Activated T-cell treated with anti-CD3 and anti-CD28 coated beads, Interleukin-2, amount 50 U/mL, for 72 hours (primary cell): ENCODE measurements at regions not wholly inside any gene's neighbourhood (a gene's known extent, or its start where the extent isn't known, plus 50 kb on each side); places are given as distances from the start of the nearest gene placed in this dataset.
A peak's percentile ranks its signal among the peaks of the same experiment; 100 is the strongest.

Experiments
- ATAC-seq, 2 donors: fragments of 150-1000 bp; cut with Tn5 transposase; replicated peaks in 1 of 2; 2 replicates each; pipeline ENCODE4 v1.10.0; 2021; ENCODE audit warnings: moderate library complexity in 2 of 2, mild to moderate bottlenecking in 1 of 2
- DNase-seq, 2 donors: peaks; one replicate each; pipeline ENCODE4 v3.0.0; 2021 to 2022; ENCODE audit warnings: mixed read lengths in 1 of 2
- H3K27ac Mint-ChIP-seq: one replicate; pipeline ENCODE4 v1.8.0; 2022; ENCODE audit warnings: mild to moderate bottlenecking, moderate library complexity, mixed read lengths
- H3K27me3 Mint-ChIP-seq: one replicate; pipeline ENCODE4 v1.8.0; 2022; ENCODE audit warnings: low read depth, mixed read lengths
- H3K36me3 Mint-ChIP-seq, 2 donors: one replicate each; pipeline ENCODE4 v1.8.0; 2022; ENCODE audit warnings: mixed read lengths in 2 of 2, mild to moderate bottlenecking in 1 of 2; ENCODE audit not compliant: insufficient read depth in 2 of 2
- H3K4me1 Mint-ChIP-seq: one replicate; pipeline ENCODE4 v1.8.0; 2022; ENCODE audit warnings: low read depth, mixed read lengths
- H3K4me3 Mint-ChIP-seq, 2 donors: one replicate each; pipeline ENCODE4 v1.8.0; 2022; ENCODE audit warnings: mild to moderate bottlenecking in 2 of 2, mixed read lengths in 2 of 2, moderate library complexity in 2 of 2
- H3K9me3 Mint-ChIP-seq, 2 donors: one replicate each; pipeline ENCODE4 v1.8.0; 2022; ENCODE audit warnings: mixed read lengths in 2 of 2

- H3K36me3 Mint-ChIP-seq, result no peaks in the 10 kb centered on the region
Observed at GRCh38 chr2:42933824-42934254, 141.5 kb upstream of the HAAO start.

DNA sequence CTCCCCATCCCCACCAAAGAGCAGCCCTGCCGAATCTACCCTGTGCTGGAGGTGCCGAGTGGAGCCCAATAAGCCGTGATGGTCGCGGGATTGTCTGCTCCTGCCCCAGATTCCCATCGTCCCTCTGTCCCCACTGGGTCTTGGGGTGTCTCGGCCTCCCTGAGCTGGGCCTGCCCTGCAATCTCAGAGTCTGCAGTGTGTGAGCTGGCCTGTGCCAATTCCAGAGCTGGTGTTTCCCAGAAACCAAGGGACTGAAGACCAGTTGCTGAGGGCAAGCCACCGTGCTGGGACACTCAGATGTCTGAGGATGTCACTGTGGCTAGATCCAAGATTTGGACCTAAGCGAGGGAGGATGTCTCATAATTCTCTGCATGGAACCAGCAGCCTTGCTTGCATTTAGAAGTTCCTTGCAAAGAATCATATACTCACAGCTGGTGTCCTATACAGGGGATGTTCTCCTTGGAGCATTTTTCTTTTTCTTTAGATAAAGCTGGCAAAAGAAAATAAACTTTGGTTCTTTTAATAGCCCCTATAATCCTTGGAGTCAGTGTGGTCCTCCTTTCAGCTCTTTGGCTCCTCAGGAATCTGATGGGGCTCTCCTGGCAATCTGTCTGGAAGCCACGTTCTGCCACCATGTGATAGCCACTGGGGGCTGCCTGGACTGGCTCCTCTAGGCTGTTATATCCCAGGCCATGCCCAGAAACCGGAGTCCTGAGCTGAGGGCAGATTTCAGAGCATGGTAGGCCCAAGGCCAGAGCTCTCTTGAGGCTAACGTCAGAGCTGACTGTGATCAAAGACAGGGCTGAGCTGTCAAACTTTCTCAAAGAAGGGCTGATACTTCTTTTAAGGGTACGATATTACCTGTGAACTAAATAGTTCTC is 140.1 kb upstream of the HAAO start:
- H3K27ac Mint-ChIP-seq, result no peak overlapping the region

More at GRCh38 chr2:42933824-42934254, 141.5 kb upstream of the HAAO start:
- ATAC-seq, result no peak
- no peaks in the 10 kb centered on the region for H3K27me3 Mint-ChIP-seq
- no peak for DNase-seq
- no peak overlapping the region for H3K27ac Mint-ChIP-seq
- H3K4me3 Mint-ChIP-seq, result no peak overlapping the region
- H3K9me3 Mint-ChIP-seq, result no peaks in the 10 kb centered on the region
- peaks cover 11% of the 10 kb centered on the region for H3K4me1 Mint-ChIP-seq

DNA sequence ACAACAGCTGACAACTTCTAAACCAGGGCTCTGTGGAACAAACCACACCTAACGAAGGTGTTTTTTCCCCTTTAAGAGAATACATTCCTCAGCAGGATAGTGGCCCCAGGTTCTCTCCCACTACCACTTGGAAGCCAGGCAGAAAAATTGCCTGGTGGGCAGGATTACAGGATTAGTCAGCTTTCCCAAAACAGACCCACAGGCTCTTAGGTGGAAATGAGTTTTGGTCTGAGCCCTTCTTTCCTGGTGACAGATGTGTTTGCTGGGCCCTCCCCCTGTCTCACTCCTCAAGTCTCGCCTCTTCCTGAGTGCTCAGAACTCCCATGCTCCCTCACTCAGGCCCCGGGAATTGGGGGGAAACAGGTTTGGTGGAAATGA is 139.4 kb upstream of the HAAO start:
- ATAC-seq (no peak), DNase-seq (no peak)
- no peak overlapping the region for H3K27ac Mint-ChIP-seq
- H3K27me3 Mint-ChIP-seq, result no peaks in the 10 kb centered on the region
- H3K4me3 Mint-ChIP-seq, result no peak overlapping the region
- H3K9me3 Mint-ChIP-seq, result no peaks in the 10 kb centered on the region
- H3K36me3 Mint-ChIP-seq, result no peaks in the 10 kb centered on the region
- peaks cover 11% of the 10 kb centered on the region for H3K4me1 Mint-ChIP-seq

More for the DNA sequence above, 140.1 kb upstream of the HAAO start:
- H3K27me3 Mint-ChIP-seq, result no peaks in the 10 kb centered on the region
- ATAC-seq (no peak), DNase-seq (no peak)
- peaks cover 11% of the 10 kb centered on the region for H3K4me1 Mint-ChIP-seq
- H3K9me3 Mint-ChIP-seq, result no peaks in the 10 kb centered on the region
- H3K36me3 Mint-ChIP-seq, result no peaks in the 10 kb centered on the region
- no peak overlapping the region for H3K4me3 Mint-ChIP-seq

DNA sequence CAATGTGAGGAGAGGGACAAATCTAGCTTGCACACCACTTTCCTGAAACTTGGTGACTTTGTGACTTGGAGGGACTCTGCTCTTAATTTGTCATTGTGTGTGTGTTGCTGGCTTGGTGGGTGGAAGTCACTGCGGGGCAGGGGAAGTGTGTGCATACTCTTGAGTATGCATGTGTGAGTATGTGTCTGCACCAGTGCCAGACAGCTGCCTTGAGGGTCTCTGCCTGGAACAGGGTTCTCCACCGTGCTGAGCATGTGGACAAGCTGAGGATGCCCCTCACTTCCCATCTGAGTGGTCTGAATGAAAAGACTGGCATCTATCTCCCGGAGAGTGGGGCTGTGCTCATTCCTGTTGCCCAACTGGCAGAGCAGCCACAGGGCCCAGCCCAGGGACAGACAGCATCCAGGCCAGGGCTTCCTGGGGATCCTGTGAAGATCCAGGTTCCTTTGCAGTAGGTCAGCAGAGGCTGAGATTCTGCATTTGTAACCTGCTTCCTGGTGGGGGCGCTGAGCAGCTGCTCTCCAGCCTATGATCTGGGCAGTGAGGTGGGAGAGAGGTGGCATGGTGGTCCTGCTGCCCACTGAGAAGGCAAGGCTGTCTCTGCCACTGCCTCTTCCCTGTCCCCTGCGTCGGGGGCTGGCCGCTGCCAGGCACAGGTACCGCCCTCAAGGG is 138.9 kb upstream of the HAAO start:
- H3K27me3 Mint-ChIP-seq, result no peaks in the 10 kb centered on the region
- DNase-seq (no peak), ATAC-seq (no peak)
- peaks cover 11% of the 10 kb centered on the region for H3K4me1 Mint-ChIP-seq
- no peaks in the 10 kb centered on the region for H3K36me3 Mint-ChIP-seq
- H3K9me3 Mint-ChIP-seq, result no peaks in the 10 kb centered on the region
- H3K4me3 Mint-ChIP-seq, result no peak overlapping the region
- no peak overlapping the region for H3K27ac Mint-ChIP-seq

DNA sequence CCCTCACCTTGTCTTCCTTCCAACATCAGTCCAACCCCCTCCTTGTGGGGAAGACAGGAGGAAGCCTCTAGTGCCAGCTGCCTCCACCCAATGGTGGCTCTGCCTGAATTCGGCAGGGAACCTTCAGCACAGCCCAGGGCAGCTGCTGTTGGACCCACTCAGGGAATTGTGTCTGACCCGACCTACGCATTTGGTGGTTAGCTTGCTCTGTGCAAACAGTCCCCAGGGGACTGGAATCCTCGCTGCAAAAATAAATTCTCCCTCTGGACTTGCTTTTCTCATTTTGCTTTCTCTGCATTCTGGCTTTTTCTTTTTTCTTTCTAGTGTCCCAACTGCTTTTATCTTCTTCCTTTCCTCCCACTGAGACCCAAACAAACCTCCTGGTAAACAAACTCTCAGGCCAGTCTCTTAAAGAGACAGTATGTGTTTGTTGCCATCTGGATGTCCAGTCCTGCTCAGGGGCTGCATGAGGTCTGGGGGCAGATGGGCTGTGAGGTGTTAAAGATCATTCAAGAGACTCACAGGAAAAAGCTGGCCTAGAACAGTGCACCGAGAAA is 137.7 kb upstream of the HAAO start:
- Mint-ChIP-seq H3K27me3 (no peaks in the 10 kb centered on the region), H3K36me3 (no peaks in the 10 kb centered on the region), H3K27ac (no peak overlapping the region), H3K9me3 (no peaks in the 10 kb centered on the region), H3K4me1 (no peaks in the 10 kb centered on the region), H3K4me3 (no peak overlapping the region)
- DNase-seq, result no peak
- ATAC-seq, result no peak

- DNase-seq (no peak), ATAC-seq (no peak)
- Mint-ChIP-seq H3K27me3 (no peaks in the 10 kb centered on the region), H3K4me3 (no peak overlapping the region), H3K9me3 (no peaks in the 10 kb centered on the region), H3K27ac (no peak overlapping the region), H3K4me1 (no peaks in the 10 kb centered on the region), H3K36me3 (no peaks in the 10 kb centered on the region)
Observed at GRCh38 chr2:42929546-42930024, 137.2 kb upstream of the HAAO start.

- no peaks in the 10 kb centered on the region for H3K27me3 Mint-ChIP-seq
- ATAC-seq, result no peak
Observed at GRCh38 chr2:42928692-42929545, 136.5 kb upstream of the HAAO start.

GRCh38 chr2:42928161-42928691 is 135.8 kb upstream of the HAAO start:
- no peak overlapping the region for H3K27ac Mint-ChIP-seq
- no peak for DNase-seq

More at GRCh38 chr2:42928692-42929545, 136.5 kb upstream of the HAAO start:
- peak in 1 of 2 donors; percentile 24 for DNase-seq
- Mint-ChIP-seq H3K9me3 (no peaks in the 10 kb centered on the region), H3K4me1 (peaks cover 2% of the 10 kb centered on the region), H3K27ac (no peak overlapping the region), H3K4me3 (no peak overlapping the region), H3K36me3 (no peaks in the 10 kb centered on the region)

GRCh38 chr2:42927334-42928160 is 135.2 kb upstream of the HAAO start:
- Mint-ChIP-seq H3K9me3 (no peaks in the 10 kb centered on the region), H3K4me3 (no peak overlapping the region), H3K27me3 (no peaks in the 10 kb centered on the region), H3K27ac (no peak overlapping the region), H3K36me3 (no peaks in the 10 kb centered on the region), H3K4me1 (peaks cover 6% of the 10 kb centered on the region)
- no peak for ATAC-seq
- no peak for DNase-seq

More at GRCh38 chr2:42928161-42928691, 135.8 kb upstream of the HAAO start:
- Mint-ChIP-seq H3K9me3 (no peaks in the 10 kb centered on the region), H3K27me3 (no peaks in the 10 kb centered on the region), H3K4me1 (peaks cover 6% of the 10 kb centered on the region), H3K36me3 (no peaks in the 10 kb centered on the region), H3K4me3 (no peak overlapping the region)
- ATAC-seq, result no peak

DNA sequence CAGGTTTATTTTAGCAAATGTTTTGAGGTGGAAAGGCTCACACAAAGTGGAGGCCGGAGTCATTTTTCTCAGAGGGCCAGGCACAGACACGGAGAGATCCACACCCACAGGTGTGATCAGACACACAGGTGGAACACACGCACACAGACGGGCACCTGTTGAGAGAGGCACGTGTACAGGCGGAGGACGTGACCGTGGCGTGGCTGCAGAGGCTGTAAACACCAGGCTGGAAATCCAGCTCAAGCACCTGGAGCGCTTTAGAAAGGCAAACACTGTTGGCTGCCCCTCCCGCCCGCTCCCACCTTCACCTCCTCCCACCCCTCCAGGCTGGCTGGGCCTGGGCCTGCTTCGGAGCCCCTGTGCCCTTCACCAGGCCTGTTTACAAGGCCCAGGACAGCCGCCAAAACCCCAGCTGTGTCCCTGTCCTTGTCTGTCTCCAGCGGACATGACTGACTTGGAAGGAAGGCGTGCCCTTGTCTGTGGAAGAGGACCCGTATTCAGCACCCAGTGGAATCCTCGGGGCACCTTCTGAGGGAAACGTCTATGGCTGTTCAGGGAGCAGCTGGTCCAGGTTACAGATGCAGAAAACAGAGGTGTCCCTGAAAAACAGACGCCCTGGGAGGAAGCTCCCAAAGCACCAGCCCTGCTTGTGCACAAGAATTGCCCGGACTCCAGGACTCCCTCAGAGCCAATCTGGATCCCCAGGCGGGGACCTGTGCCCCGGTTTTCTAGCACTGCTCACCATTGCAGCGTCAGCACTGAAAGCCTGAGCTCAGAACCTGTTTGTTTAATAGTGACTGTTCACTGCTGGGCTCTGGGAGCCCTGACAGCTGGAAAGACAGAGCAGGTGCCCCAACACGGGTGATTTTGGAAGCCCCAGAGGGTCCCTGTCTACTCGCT is 134.3 kb upstream of the HAAO start:
- no peak overlapping the region for H3K27ac Mint-ChIP-seq
- H3K4me1 Mint-ChIP-seq, result peaks cover 6% of the 10 kb centered on the region
- H3K4me3 Mint-ChIP-seq, result no peak overlapping the region
- H3K9me3 Mint-ChIP-seq, result no peaks in the 10 kb centered on the region
- DNase-seq, result no peak
- H3K27me3 Mint-ChIP-seq, result no peaks in the 10 kb centered on the region
- H3K36me3 Mint-ChIP-seq, result no peaks in the 10 kb centered on the region
- ATAC-seq, result no peak

GRCh38 chr2:42925742-42926433 is 133.5 kb upstream of the HAAO start:
- Mint-ChIP-seq H3K9me3 (no peaks in the 10 kb centered on the region), H3K4me1 (peaks cover 6% of the 10 kb centered on the region), H3K27ac (no peak overlapping the region), H3K4me3 (no peak overlapping the region), H3K27me3 (no peaks in the 10 kb centered on the region), H3K36me3 (no peaks in the 10 kb centered on the region)
- ATAC-seq (no peak), DNase-seq (no peak)
